ENCODE measurements at regions not wholly inside any gene's neighbourhood (a gene's known extent, or its start where the extent isn't known, plus 50 kb on each side); places are given as distances from the start of the nearest gene placed in this dataset.

- TF ChIP-seq CTCF (IDR thresholded peaks at IDR 0.05; ENCODE audit: insufficient read depth, low read length, missing control alignments), result no peak
- ChIA-PET CTCF (no interaction called here), POLR2A (no interaction called here)
- H3K4me3 ChIP-seq (ENCODE audit: low read depth, low read length), result no peak overlapping the region
- DNase-seq (ENCODE audit: low read depth, low spot score), result no peak
Observed at GRCh38 chr18:60870261-60871153, 462.7 kb upstream of the CDH20 start.

DNA sequence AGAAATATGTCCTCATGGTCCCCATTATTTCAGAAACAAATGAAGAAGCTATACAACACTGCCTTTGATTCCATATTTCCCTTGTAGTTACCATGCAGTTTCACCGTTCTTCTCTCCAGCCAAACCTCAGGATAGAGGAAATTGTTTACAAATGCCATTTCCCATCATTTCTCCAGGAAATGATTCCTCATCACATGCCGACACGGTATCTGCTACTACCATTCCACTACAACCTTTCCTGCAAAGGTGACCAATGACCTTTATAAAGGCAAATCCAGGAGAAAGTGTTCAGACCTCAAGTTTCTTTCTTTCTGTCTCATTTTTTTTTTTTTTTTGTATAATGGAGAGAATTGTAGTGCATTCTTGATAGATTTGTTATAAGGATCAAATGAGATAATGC lies 460.8 kb upstream of the CDH20 start:
- no peak overlapping the region for H3K4me3 ChIP-seq (ENCODE audit: low read depth, low read length)
- TF ChIP-seq CTCF (IDR thresholded peaks at IDR 0.05; ENCODE audit: insufficient read depth, low read length, missing control alignments), result no peak
- CTCF ChIA-PET, result no interaction called here
- POLR2A ChIA-PET, result no interaction called here
- DNase-seq (ENCODE audit: low read depth, low spot score), result no peak

DNA sequence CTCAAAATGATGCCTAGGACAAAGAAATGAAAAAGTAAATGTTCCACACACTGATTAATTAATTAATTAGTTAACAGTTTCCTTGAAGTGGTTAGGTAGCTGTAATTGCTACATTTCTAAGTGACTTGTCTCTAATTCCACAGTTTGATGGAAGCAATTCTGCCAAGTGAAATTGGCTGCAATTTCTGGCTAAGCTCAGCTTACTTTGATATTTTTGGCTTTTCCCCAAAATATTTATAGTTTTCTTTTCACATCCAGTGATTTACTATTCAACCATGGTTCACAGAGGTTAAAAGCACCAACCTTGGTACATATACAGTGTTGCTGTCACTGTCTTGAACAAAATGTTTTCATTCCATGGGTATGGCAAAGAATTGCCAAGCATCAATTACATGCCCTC lies 459.5 kb upstream of the CDH20 start:
- no peak for TF ChIP-seq CTCF (IDR thresholded peaks at IDR 0.05; ENCODE audit: insufficient read depth, low read length, missing control alignments)
- H3K4me3 ChIP-seq (ENCODE audit: low read depth, low read length), result no peak overlapping the region
- no peak for DNase-seq (ENCODE audit: low read depth, low spot score)
- CTCF ChIA-PET, result no interaction called here
- POLR2A ChIA-PET, result no interaction called here

GRCh38 chr18:60875957-60876507 lies 457.2 kb upstream of the CDH20 start:
- POLR2A ChIA-PET, result no interaction called here
- CTCF ChIA-PET, result no interaction called here
- H3K4me3 ChIP-seq (ENCODE audit: low read depth, low read length), result no peak overlapping the region
- no peak for DNase-seq (ENCODE audit: low read depth, low spot score)
- no peak for TF ChIP-seq CTCF (IDR thresholded peaks at IDR 0.05; ENCODE audit: insufficient read depth, low read length, missing control alignments)

DNA sequence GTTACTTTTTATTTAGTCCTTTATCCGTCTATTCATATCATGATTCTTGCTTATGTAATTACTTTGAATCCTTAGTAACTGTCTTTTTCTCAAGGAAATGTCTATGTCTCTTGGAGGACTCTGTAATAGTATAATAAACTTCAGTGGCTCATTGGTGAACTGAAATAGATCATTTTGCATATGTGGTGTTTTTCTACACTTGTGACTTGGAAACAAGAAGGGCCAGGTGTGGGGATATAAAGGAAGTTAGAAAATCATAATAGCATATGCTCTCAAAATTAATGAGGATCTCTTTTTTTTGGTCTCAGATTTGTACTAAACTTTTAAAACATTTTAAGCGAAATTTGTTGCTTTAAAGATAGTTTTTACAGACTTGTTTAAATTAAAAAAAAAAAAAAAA lies 453.0 kb upstream of the CDH20 start:
- ChIA-PET POLR2A (no interaction called here), CTCF (no interaction called here)
- DNase-seq (ENCODE audit: low read depth, low spot score), result no peak

More for the DNA sequence above, 453.0 kb upstream of the CDH20 start:
- no peak overlapping the region for H3K4me3 ChIP-seq (ENCODE audit: low read depth, low read length)
- TF ChIP-seq CTCF (IDR thresholded peaks at IDR 0.05; ENCODE audit: insufficient read depth, low read length, missing control alignments), result no peak

Measured in AG04449 (cell line).